ENCODE measurements at regions not wholly inside any gene's neighbourhood (a gene's known extent, or its start where the extent isn't known, plus 50 kb on each side); places are given as distances from the start of the nearest gene placed in this dataset.

DNA sequence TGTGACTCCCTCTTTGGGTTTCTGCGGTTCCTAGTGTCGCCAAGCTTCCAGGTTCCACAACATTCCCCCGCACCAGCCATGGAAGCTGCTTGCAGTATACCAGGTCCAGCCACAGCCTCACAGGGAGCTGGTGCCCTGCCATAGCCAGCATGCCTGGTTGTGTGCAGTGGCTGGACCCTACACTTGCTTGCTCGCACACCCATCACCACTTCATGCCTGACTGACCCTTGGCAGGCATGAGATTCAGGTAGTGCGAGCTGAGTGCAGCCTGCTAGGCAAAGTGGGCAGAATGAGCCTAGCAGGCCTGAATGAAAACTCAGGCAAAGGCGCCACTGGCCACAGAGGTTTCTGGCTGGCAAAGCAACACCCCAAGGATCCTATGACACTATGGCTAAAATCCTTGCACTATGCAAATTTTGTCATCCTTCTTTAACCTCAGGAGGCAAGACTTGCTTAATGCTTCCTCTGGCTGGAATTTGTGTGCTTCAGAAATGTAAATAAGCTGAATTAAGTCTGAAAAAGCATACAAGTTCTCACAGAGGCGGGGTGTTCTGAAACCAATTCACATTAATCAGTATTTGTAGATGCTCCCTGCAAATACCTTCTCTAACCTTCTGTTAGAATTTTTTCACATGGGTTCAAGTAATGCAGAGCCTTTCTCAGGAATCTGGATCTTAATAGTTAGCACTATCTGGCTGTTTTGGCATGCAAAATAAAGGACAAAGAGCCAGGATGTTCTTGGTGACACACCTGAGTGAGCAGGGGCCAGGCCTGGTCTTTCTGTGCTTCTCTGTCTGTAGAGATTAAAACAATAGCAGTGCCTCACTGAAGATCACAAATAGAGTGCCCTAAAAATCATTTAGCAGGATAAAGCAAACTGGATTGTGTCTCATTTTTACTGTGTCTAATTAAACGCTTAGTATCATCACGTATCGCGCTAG, 256.9 kb downstream of the GPATCH2 start:
- DNase-seq = no peak
- H3K9me3 Mint-ChIP-seq (ENCODE audit: unreplicated experiment) = peaks cover 4% of the 10 kb centered on the region
- no peak overlapping the region for H3K27ac Mint-ChIP-seq (ENCODE audit: unreplicated experiment)
- H3K4me3 Mint-ChIP-seq (ENCODE audit: unreplicated experiment) = no peak overlapping the region
- H3K36me3 Mint-ChIP-seq (ENCODE audit: unreplicated experiment) = peaks cover 4% of the 10 kb centered on the region
- no peak for TF ChIP-seq CTCF (IDR thresholded peaks at IDR 0.05; ENCODE audit: partially characterized antibody, unreplicated experiment)
- H3K27me3 Mint-ChIP-seq (ENCODE audit: unreplicated experiment) = no peaks in the 10 kb centered on the region
- H3K4me1 Mint-ChIP-seq (ENCODE audit: low read depth, unreplicated experiment) = no peaks in the 10 kb centered on the region

- H3K4me3 Mint-ChIP-seq (ENCODE audit: unreplicated experiment) = no peak overlapping the region
- H3K9me3 Mint-ChIP-seq (ENCODE audit: unreplicated experiment) = peaks cover 4% of the 10 kb centered on the region
- no peak for TF ChIP-seq CTCF (IDR thresholded peaks at IDR 0.05; ENCODE audit: partially characterized antibody, unreplicated experiment)
- H3K27me3 Mint-ChIP-seq (ENCODE audit: unreplicated experiment) = no peaks in the 10 kb centered on the region
- no peaks in the 10 kb centered on the region for H3K4me1 Mint-ChIP-seq (ENCODE audit: low read depth, unreplicated experiment)
- DNase-seq = no peak
- H3K36me3 Mint-ChIP-seq (ENCODE audit: unreplicated experiment) = peaks cover 3% of the 10 kb centered on the region
- no peak overlapping the region for H3K27ac Mint-ChIP-seq (ENCODE audit: unreplicated experiment)
These were observed 258.6 kb downstream of the GPATCH2 start for GRCh38 chr1:217372049-217372970.

DNA sequence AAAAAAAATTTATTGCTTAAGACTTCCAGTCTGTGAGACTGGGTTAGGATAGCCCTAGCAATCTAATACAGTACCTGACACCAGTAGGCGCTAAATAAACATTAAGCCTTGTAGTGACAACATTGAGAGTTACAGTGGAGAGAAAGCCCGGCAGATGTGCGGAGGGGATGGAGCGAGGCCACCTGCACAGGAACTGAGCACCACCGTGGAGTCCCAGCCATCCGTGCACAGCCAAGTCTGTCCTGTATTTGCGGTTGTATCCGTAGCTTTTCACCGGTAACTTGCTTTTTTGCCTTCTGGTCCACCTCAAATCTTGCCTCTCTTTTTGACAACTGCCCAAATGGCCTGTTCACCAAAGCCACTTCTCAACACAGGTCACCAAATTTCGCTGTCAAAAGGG, 260.1 kb downstream of the GPATCH2 start:
- TF ChIP-seq CTCF (IDR thresholded peaks at IDR 0.05; ENCODE audit: partially characterized antibody, unreplicated experiment) = no peak
- no peaks in the 10 kb centered on the region for H3K4me1 Mint-ChIP-seq (ENCODE audit: low read depth, unreplicated experiment)
- H3K9me3 Mint-ChIP-seq (ENCODE audit: unreplicated experiment) = peaks cover 4% of the 10 kb centered on the region
- no peak for DNase-seq
- H3K27me3 Mint-ChIP-seq (ENCODE audit: unreplicated experiment) = no peaks in the 10 kb centered on the region
- no peaks in the 10 kb centered on the region for H3K36me3 Mint-ChIP-seq (ENCODE audit: unreplicated experiment)
- H3K4me3 Mint-ChIP-seq (ENCODE audit: unreplicated experiment) = no peak overlapping the region
- no peak overlapping the region for H3K27ac Mint-ChIP-seq (ENCODE audit: unreplicated experiment)

DNA sequence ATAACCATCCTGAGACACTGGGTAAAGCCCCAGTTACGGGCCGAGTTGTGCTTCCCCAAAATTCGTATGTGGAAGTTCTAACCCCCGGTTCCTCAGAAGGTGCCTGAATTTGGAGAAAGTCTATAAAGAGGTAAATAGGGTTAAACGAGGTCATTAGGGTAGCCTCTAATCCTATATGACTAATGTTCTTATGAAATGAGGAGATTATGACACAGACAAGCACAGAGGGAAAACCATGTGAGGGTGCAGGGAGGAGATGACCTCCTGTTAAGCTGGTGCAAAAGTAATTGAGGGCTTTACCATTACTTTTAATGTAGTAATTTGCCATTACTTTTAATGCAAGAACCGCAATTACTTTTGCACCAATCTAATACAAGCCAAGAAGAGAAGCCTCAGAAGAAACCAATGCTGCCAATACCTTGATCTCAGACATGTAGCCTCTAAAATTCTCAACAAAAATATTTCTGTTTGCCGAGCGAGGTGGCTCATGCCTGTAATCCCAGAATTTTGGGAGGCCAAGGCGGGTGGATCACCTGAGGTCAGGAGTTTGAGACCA, 260.8 kb downstream of the GPATCH2 start:
- no peaks in the 10 kb centered on the region for H3K27me3 Mint-ChIP-seq (ENCODE audit: unreplicated experiment)
- no peak for TF ChIP-seq CTCF (IDR thresholded peaks at IDR 0.05; ENCODE audit: partially characterized antibody, unreplicated experiment)

More for the DNA sequence above, 260.8 kb downstream of the GPATCH2 start:
- DNase-seq = no peak
- peaks cover 4% of the 10 kb centered on the region for H3K9me3 Mint-ChIP-seq (ENCODE audit: unreplicated experiment)
- no peak overlapping the region for H3K27ac Mint-ChIP-seq (ENCODE audit: unreplicated experiment)
- no peak overlapping the region for H3K4me3 Mint-ChIP-seq (ENCODE audit: unreplicated experiment)
- H3K36me3 Mint-ChIP-seq (ENCODE audit: unreplicated experiment) = no peaks in the 10 kb centered on the region
- H3K4me1 Mint-ChIP-seq (ENCODE audit: low read depth, unreplicated experiment) = no peaks in the 10 kb centered on the region

All from glutamatergic neuron (in vitro differentiated cells).